HUES64 (cell line): ENCODE measurements at regions not wholly inside any gene's neighbourhood (a gene's known extent, or its start where the extent isn't known, plus 50 kb on each side); places are given as distances from the start of the nearest gene placed in this dataset.

Source experiments
- H3K27ac ChIP-seq: 2 replicates; pipeline ENCODE4 v1.7.0; 2013; ENCODE audit warnings: low read depth, low read length, inconsistent platforms
- H3K27me3 ChIP-seq: 2 replicates; pipeline ENCODE4 v1.6.1; 2013; ENCODE audit warnings: mild to moderate bottlenecking, low read length; ENCODE audit not compliant: insufficient read depth
- H3K36me3 ChIP-seq: 2 replicates; pipeline ENCODE4 v1.6.1; 2013; ENCODE audit warnings: mild to moderate bottlenecking, low read length; ENCODE audit not compliant: insufficient read depth
- H3K4me1 ChIP-seq: 2 replicates; pipeline ENCODE4 v1.6.1; 2013; ENCODE audit warnings: mild to moderate bottlenecking, low read length, moderate library complexity; ENCODE audit not compliant: insufficient read depth
- H3K4me3 ChIP-seq: 2 replicates; pipeline ENCODE4 v1.5.1; 2013; ENCODE audit warnings: mild to moderate bottlenecking, low read length, moderate library complexity
- H3K9ac ChIP-seq: 2 replicates; pipeline ENCODE4 v1.6.1; 2013; ENCODE audit warnings: mild to moderate bottlenecking, low read depth, low read length
- H3K9me3 ChIP-seq: 2 replicates; pipeline ENCODE4 v1.6.1; 2013; ENCODE audit warnings: low read depth, low read length; ENCODE audit not compliant: insufficient read depth
- WGBS: fragments of 150-250, 120-280 bp; methylation state at CpG from one replicate; pipeline ENCODE4 v1.1.7; 2013; ENCODE audit warnings: missing lambda C conversion rate; 5-methylcytosine and 5-hydroxymethylcytosine counted together

DNA sequence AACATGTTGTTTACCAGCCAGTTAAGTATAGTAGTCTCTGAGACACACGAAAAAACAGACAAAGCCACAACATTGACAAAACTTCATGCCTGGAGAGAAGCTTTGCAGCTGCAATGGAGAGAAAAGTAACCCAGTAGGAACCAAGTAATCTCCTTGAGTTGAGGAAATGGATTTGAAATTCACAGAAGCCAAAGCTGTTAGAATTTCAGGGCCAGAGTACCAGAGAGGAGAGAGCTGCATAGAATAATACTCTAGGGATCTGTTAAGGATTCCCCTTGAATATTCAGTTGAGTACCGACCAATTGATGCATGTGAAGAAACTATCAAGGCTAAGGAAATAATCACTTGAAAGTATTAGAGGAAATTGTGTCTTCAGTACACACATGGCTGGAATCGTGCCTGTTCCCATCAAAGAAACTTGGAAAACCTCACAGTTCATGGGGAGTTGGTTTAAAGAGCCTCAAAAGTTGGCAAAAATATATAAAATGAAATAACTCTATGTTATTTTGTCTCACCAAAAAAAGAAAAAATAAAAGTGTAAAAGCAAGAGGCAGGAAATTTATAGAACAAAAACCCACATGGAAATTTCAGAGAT lies 324.0 kb upstream of the NEGR1 start:
- Histone ChIP-seq H3K9me3 (no peaks in the 10 kb centered on the region), H3K27me3 (no peaks in the 10 kb centered on the region), H3K9ac (no peak overlapping the region), H3K4me3 (no peak overlapping the region), H3K27ac (no peak overlapping the region), H3K36me3 (no peaks in the 10 kb centered on the region), H3K4me1 (peaks cover 29% of the 10 kb centered on the region)
- 63% methylated on average over 3 of the region's 3 CpGs for WGBS

DNA sequence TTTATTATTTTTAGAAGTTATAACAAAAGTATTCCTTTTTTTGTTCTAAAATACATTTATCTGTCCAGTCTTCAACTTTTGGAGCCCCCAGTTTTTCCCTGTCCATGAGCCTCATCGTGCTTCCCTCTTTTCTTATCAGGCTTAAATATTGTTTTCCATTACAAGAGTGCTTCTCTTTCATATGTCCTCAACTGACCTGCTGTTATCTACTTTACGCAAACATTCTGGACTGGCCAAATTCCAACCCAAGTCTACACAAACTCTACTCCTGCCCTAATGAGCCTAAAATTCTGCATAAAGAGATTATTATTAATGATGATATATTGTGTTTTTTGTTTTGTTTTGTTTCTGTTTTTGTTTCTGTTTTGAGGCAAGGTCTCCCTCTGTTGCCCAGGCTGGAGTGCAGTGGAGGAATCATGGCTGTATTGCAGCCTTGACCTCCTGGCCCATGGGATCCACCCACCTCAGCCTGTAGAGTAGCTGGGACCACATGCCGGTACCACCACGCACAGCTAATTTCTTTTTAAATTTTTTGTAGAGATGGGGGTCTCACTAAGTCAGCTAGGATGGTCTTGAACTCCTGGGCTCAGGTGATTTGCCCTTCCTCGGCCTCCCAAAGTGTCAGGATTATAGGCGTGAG lies 318.8 kb upstream of the NEGR1 start:
- Histone ChIP-seq H3K9me3 (no peaks in the 10 kb centered on the region), H3K4me3 (no peak overlapping the region), H3K36me3 (no peaks in the 10 kb centered on the region), H3K27ac (no peak overlapping the region), H3K27me3 (no peaks in the 10 kb centered on the region), H3K9ac (no peak overlapping the region), H3K4me1 (peaks cover 7% of the 10 kb centered on the region)
- 92% methylated on average over 6 of the region's 6 CpGs for WGBS

DNA sequence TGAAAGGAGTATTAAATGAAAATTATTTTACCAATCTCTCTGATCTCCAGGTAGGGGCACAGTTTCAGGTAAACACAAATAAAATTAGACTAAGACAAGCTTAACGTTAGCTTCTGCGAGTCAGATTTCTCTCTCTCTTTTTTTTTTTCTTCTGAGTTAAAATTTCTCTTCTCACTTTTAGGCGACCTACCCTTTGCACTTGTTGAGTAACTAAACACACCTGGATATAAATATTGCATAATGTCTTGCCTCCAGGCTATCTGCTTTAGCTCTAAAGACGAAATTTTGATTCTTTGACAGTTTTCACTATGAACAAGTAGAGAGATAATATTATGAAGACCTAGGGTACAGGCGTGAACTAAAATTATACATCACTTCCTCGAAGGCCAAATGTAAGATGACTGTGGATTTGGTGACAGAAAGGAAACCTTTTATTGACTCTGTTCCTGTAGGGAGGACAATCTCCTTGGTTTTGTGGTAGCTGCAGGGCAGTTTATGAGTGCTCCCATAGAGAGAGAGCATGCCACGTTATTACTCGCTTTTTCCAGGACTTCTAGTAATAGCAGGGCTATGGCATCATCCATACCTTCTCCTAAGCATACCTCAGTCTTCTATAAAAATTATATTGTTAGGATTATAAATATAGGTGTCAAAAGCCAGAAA lies 303.8 kb upstream of the NEGR1 start:
- H3K36me3 ChIP-seq, result no peaks in the 10 kb centered on the region
- no peak overlapping the region for H3K4me3 ChIP-seq
- no peaks in the 10 kb centered on the region for H3K4me1 ChIP-seq
- no peaks in the 10 kb centered on the region for H3K27me3 ChIP-seq
- no peaks in the 10 kb centered on the region for H3K9me3 ChIP-seq
- H3K27ac ChIP-seq, result no peak overlapping the region
- no peak overlapping the region for H3K9ac ChIP-seq
- WGBS, result 92% methylated on average over 6 of the region's 8 CpGs

DNA sequence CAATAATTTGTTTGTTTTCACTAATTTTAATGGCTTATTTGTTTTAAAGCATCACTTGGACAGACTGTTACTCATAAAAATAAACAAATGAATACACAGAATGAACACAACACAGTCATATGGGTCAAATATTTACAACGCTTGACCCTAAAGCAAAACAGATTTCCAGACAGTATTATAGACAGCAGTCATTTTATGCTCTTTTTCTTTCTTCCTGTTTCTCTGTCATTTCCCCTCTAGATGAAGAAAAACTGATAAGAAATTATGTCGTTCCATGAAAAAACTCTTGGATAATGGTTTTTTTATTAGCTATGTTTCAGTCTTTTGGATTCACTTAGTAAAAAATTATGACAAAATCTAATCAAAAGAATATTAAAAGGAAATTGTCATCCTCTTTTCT lies 297.3 kb upstream of the NEGR1 start:
- H3K27ac ChIP-seq, result no peak overlapping the region
- no peaks in the 10 kb centered on the region for H3K27me3 ChIP-seq
- no peak overlapping the region for H3K9ac ChIP-seq
- no peaks in the 10 kb centered on the region for H3K9me3 ChIP-seq
- 98% methylated on average over 1 of the region's 2 CpGs for WGBS
- no peaks in the 10 kb centered on the region for H3K4me1 ChIP-seq
- no peak overlapping the region for H3K4me3 ChIP-seq
- no peaks in the 10 kb centered on the region for H3K36me3 ChIP-seq

DNA sequence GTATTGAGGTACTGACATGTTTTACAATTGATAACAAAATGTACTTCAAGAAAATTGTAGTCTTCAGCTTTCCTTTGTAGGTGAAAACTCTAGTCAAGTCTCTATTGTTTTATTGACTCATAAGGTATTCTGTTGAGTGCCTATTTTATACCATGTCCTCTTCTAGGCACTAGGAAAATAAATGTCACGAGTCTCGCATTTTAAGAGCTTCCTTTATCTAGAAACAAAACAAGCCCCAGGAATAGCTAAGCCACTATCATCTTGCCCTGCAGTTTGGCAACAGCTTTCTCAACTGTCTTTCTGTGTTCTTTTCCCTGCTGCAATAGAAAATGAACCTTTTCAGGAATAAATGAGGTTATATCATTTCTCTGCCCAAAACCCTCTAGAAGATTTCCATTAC lies 288.5 kb upstream of the NEGR1 start:
- 73% methylated on average over 2 of the region's 2 CpGs for WGBS
- Histone ChIP-seq H3K27ac (no peak overlapping the region), H3K9ac (no peak overlapping the region), H3K4me3 (no peak overlapping the region), H3K4me1 (no peaks in the 10 kb centered on the region), H3K9me3 (no peaks in the 10 kb centered on the region), H3K27me3 (no peaks in the 10 kb centered on the region), H3K36me3 (no peaks in the 10 kb centered on the region)

DNA sequence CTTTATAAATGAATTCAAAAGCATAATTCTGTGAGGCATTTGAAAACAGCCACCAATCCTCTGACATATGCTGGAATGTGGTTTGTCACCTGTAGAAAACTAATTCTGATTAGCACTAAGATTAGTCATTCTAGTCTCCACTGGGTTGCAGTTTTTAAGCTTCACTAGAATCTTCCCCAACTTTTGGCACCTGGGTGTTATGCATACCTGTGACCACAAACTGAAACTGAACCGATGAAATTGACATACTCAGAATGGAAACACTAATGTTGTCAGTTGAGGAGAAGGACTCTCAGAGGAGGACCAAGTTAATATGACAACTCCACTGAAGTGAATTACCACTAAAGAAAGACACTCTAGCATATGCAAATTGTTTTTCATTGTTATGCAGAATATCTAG lies 285.8 kb upstream of the NEGR1 start:
- H3K27ac ChIP-seq, result no peak overlapping the region
- no peaks in the 10 kb centered on the region for H3K4me1 ChIP-seq
- WGBS, result 82% methylated on average over 1 of the region's 1 CpG
- H3K4me3 ChIP-seq, result no peak overlapping the region
- H3K9ac ChIP-seq, result no peak overlapping the region
- no peaks in the 10 kb centered on the region for H3K9me3 ChIP-seq
- H3K27me3 ChIP-seq, result no peaks in the 10 kb centered on the region
- H3K36me3 ChIP-seq, result no peaks in the 10 kb centered on the region

DNA sequence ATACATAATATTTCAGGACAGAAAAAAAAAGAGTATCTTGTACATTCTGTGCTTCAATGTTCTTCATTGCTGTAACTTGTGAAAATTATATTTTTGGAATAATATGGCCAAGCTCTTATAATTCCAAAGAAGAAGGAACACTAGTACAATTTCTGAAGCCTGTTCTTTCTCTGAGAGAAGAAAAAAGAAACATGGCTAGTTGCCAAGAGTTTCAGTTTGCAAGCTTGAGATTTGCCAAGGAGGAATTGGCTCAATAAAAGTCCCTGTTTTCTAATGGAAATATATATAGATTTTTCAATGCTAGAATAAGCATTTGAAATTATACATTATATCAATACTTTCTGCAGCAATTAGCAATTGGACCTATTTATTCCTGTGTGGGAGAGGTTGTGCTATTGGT lies 285.2 kb upstream of the NEGR1 start:
- no peaks in the 10 kb centered on the region for H3K36me3 ChIP-seq
- H3K9me3 ChIP-seq, result no peaks in the 10 kb centered on the region
- H3K4me3 ChIP-seq, result no peak overlapping the region
- no peaks in the 10 kb centered on the region for H3K4me1 ChIP-seq
- no peak overlapping the region for H3K9ac ChIP-seq
- no peak overlapping the region for H3K27ac ChIP-seq
- H3K27me3 ChIP-seq, result no peaks in the 10 kb centered on the region

DNA sequence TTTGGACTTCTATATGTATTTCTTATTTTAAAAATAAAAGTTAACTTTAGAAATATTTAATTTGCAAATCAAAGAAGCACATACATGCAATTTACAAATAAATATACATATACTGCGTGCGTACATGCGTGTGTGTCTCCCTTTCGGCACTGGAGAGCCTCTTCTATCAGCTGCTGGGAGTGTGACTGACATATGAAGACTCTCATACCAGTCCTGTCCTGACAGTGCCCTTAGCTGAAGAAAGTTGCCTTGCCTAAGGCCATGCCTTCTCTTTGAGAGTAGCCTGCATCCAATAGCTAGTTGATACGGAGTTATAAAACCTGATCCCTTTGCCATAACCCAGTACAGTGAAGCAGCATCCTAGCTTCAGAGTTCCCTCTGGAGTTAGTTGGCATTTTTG lies 282.4 kb upstream of the NEGR1 start:
- Histone ChIP-seq H3K4me3 (no peak overlapping the region), H3K27ac (no peak overlapping the region), H3K9me3 (no peaks in the 10 kb centered on the region), H3K9ac (no peak overlapping the region), H3K36me3 (no peaks in the 10 kb centered on the region), H3K27me3 (no peaks in the 10 kb centered on the region), H3K4me1 (no peaks in the 10 kb centered on the region)
- 99% methylated on average over 5 of the region's 5 CpGs for WGBS

DNA sequence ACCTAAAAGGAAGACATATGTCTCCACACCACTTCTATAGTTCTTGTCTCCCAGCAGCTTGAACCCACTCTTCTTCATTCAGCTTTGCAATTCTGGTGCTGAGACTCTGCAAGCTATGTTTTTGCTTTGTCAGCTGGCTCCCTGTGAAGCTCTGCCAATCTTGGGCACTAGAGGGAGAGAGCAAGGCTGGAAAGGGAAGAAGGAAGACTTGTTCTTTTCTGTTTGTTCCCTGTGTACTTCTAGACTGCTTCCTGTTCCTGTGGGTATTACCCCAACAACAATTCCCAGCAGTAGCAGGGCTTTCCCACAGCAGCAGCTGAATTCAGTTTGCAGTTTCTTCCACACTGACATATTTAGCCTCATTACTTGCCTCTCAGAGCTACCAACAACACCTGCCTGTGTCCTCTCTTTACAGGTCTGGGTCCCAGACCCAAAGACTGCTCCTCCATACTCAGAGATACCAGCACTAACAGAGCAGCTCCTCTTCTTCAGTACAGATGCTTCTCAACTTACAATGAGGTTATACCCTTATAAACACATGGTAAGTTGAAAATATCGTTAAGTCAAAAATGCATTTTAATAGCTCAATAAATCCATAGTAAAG lies 275.2 kb upstream of the NEGR1 start:
- Histone ChIP-seq H3K27ac (no peak overlapping the region), H3K9ac (no peak overlapping the region), H3K4me3 (no peak overlapping the region), H3K9me3 (no peaks in the 10 kb centered on the region), H3K36me3 (no peaks in the 10 kb centered on the region), H3K4me1 (no peaks in the 10 kb centered on the region), H3K27me3 (no peaks in the 10 kb centered on the region)
- no CpG with 5 or more reads among the region's 1 CpG for WGBS

DNA sequence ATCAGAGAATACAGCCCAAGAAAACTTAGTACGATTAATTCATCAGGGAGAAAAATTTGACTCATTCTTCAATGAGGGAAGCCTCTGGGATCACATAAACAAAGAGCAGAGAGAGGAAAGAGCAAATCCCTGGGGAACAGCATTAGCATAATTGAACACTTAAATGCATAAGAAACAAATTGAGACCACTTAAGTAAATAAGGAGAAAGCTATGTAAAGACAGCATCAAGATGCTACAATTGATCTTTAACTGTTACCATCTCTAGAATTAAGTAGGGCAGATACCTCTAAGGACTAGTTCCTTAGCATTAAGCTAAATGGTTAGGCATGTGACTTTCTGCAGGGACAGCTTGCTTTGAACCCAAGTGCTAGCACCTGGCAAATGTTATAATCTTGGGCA lies 265.1 kb upstream of the NEGR1 start:
- H3K36me3 ChIP-seq, result no peaks in the 10 kb centered on the region
- WGBS, result 38% methylated on average over 1 of the region's 1 CpG
- peaks cover 24% of the 10 kb centered on the region for H3K4me1 ChIP-seq
- H3K9ac ChIP-seq, result no peak overlapping the region
- no peaks in the 10 kb centered on the region for H3K27me3 ChIP-seq
- H3K27ac ChIP-seq, result no peak overlapping the region
- H3K9me3 ChIP-seq, result no peaks in the 10 kb centered on the region
- no peak overlapping the region for H3K4me3 ChIP-seq

DNA sequence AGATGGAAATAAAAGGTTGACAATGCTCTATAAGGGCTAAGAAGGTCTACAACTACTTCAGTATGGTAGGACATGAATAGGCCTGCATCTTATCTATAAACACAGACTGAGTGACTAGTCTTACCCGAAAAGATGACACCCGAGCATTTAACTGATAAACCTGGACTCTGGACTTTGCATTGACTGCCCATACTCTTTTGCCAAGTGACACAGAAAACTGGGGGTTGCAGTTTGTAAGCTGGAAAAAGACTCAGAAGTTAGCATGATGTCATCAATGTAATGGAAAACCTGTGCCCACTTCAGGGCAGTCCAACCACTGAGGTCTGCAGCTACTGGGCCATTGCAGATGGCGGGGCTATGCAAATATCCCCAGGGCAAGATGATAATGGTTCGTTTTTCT lies 258.3 kb upstream of the NEGR1 start:
- no peaks in the 10 kb centered on the region for H3K36me3 ChIP-seq
- no peaks in the 10 kb centered on the region for H3K27me3 ChIP-seq
- no peak overlapping the region for H3K27ac ChIP-seq
- 88% methylated on average over 4 of the region's 4 CpGs for WGBS
- no peaks in the 10 kb centered on the region for H3K9me3 ChIP-seq
- H3K4me3 ChIP-seq, result no peak overlapping the region
- H3K4me1 ChIP-seq, result no peaks in the 10 kb centered on the region
- no peak overlapping the region for H3K9ac ChIP-seq
